Right lobe of liver (tissue), 4 donors: ENCODE measurements at regions not wholly inside any gene's neighbourhood (a gene's known extent, or its start where the extent isn't known, plus 50 kb on each side); places are given as distances from the start of the nearest gene placed in this dataset.

Experiments used
- CTCF ChIP-seq, 4 donors: fragments of 200-600 bp in 3 of 4; fragments of 450-650 bp in 1 of 4; IDR thresholded peaks; one replicate each; pipeline versions ENCODE4 v1.5.1 to v1.8.0; 2016 to 2022; ENCODE audit warnings: antibody characterized with exemption in 4 of 4, mild to moderate bottlenecking in 2 of 4
- POLR2A ChIP-seq: fragments of 450-650 bp; IDR thresholded peaks from one replicate; pipeline ENCODE4 v1.6.1; 2017; ENCODE audit warnings: antibody characterized with exemption, mild to moderate bottlenecking
- donor health status: DM: no; HTN: no; CAD: no.
- donor health status: DM: no; HTN: no; CAD: no.
- donor health status: DM: no; HTN: yes; CAD: no.

GRCh38 chr2:223203971-223204929 is 152.3 kb downstream of the KCNE4 start:
- no peak for TF ChIP-seq CTCF (IDR thresholded peaks at IDR 0.05)
- TF ChIP-seq POLR2A, result no peak
